ENCODE measurements at regions not wholly inside any gene's neighbourhood (a gene's known extent, or its start where the extent isn't known, plus 50 kb on each side); places are given as distances from the start of the nearest gene placed in this dataset.
"Not testable (repeated sequence)": the region's sequence is repeated elsewhere in the genome, so short reads cannot be mapped to it uniquely, and the experiment has no call there.

DNA sequence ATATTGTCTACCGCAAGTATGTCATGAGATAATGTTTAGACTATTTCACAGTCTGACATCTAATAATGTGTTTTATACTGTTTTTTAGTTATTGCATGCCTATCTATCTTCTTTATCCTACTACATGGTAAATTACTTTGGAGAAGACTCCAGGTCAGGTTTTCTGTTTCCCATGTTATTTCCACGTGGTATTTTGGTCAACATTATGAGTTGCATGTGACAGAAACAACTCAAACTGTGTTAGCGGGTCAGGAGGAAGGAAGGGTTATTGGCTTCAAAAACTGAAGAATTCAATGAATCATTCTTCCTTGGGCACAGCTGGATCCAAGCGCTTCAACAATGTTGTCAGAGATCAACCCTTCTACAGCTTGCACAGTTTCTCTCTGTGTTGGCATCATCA is 252.1 kb upstream of the CCNG1 start:
- DNase-seq: no peak

GRCh38 chr5:163189023-163189553 is 248.3 kb upstream of the CCNG1 start:
- no peak for DNase-seq

DNA sequence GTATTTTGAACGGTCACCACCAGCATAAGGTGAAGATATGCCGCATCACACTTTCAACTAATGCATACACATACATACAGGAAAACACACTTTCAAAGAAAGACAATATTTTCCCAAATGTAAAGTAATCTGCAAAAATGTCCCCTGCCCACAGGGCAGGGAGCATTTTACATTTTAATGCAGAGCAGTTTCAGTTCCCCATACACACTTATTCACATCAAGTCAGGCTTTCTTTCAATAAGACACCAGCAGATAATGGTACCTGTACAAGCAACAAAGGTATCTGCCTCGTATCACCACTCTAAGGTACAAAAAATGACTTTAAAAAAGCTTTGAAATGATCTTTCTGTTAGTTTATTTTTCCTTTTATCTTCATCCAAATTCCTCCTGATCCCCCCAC is 247.1 kb upstream of the CCNG1 start:
- DNase-seq: no peak

DNA sequence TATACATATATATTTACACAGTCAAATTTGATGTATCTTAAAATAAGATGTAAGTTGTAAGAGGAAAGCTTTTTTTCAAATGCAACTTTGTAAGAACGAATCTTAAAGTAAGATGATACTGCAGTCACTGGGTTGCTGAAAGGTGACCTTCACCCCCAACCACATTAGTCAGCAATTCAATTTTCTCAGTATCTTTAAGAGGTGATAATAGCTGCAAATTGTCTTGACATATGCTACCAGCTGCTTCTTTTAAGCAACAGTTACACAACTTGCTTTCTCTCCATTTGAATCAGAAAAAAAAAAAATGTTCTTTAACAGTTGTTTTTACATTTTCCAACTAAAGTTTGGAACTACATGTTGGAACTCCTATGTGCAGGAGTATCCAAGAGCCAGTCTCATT is 246.6 kb upstream of the CCNG1 start:
- no peak for DNase-seq

DNA sequence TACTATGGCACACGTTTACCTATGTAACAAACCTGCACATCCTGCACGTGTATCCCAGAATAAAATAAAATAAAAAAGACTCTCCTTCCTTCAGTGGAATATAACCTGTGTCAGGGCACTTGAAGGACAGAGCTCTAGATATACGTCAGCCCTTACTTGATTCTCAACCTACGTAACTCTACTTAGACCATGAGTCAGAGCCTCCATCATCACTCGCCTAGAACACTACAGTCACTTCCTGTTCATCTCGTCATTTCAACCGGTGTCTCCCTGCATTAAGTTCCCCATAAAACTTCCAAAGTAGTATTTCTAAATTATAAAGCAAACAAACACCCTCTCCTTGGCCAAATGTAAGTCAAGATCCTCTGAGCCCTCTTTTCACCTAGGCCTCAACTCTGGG is 243.5 kb upstream of the CCNG1 start:
- DNase-seq: no peak

- DNase-seq: no peak
Observed at GRCh38 chr5:163205645-163206044, 231.8 kb upstream of the CCNG1 start.

DNA sequence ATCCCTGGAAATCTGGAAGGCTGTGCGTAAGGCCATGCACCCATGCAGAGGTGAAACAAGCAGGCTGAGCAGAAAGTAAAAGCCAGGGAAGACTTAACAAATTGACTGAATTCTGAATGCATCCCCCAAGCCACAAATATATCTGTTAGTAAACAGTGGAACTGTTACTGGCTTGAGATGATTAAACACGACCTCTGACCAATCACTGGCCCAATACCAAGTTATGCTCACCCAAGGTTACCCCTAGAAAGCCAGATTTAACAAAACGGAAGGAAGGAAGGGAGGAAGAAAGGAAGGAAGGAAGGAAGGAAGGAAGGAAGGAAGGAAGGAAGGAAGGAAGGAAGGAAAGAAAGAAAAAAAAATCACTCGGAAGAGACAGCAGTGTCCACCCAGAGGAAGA is 215.8 kb upstream of the CCNG1 start:
- no peak for DNase-seq

DNA sequence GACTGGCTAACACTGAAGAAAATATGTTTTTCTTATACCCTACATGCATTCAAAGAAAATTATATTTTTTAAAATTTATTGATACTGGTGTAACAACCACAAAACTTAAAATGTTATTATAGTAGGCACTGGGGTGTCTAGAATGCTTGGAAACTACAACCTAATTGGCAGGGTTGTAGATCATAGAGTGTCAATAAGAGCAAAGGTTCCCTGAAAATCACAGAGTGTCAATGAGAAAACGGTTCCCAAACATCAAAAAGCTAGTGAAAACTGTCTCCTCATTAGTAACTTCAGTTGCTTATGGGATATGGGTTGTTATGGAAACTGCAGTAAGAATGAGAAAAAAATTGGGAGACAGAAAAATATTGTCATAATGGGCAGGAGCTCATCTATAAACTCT is 214.4 kb upstream of the CCNG1 start:
- DNase-seq: no peak

- no peak for DNase-seq
Observed at GRCh38 chr5:163244445-163244987, 192.9 kb upstream of the CCNG1 start.

GRCh38 chr5:163245584-163245983 is 191.8 kb upstream of the CCNG1 start:
- DNase-seq: no peak

- DNase-seq: no peak
Observed at GRCh38 chr5:163248333-163248732, 189.1 kb upstream of the CCNG1 start.

DNA sequence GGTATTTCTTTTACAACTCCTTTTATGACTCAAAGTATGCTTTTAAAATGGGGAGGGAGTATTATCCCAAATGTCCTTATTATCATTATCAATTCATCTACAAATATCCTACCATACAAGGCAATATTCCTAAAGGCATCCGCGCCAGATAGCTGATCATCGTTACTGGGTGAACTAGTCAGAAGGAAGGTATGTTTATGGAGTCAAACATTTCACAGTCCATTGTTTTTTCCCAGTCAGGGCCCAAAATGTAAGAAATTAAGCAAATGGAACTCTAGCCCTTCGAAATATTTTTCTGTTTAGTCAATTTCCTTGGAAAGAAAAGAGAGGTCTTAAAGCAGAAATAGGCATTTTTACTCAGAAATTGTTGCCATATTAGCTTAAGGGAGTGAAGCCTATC is 188.5 kb upstream of the CCNG1 start:
- no peak for DNase-seq

GRCh38 chr5:163252950-163253349 is 184.4 kb upstream of the CCNG1 start:
- DNase-seq: no peak

DNA sequence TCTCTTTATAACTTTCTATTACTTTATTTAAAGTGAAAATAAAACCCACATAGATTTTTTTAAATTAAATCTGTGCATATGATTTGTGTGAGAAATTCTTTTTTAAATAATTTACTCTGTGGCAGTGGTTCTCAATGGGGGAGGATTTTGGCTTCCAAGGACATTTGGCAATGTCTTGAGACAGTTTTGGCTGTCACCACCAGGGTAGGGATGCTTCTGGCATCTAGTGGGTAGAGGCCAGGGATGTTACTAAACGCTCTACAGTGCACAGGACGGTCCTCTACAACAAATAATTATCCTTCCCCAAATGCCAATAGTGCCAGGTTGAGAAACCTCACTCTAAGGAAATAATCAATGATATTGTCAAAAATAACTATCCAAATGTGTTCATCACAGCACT is 177.9 kb upstream of the CCNG1 start:
- DNase-seq: no peak

DNA sequence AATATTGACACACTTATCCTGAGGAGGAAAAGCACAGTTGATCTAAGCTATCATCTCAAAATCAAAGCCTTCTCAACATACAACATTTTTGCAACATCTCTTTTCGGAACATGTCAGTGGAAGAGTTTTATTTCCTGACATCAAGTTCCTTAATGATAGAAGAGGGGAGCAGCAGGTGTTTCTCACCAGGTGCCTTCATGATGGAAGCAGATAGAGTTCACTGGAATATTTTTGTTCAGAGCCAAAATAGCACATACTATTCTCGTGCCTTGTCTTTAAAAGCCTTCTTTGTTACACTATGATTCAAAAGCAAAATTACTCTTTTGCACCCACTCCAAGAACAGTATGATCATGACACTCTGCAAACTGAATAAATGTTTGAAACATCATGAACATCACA is 176.9 kb upstream of the CCNG1 start:
- no peak for DNase-seq

DNA sequence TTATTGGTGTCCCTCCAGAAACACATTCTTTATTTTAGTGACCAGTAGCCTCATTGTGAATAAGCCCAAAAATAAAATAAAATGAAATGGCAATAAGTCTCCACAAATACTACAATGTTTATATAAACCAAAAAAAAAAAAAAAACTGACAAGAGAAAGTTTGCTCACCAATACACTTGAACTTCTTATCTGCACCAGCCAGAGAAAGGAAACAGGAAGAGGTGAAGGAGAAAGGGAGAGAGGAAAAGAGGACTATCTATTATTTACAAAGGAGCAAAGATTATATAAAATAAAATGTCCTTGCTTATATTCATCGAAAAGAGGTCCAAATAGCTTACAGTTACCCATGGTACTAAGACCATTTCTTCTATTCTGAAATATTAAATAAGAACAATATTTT is 176.4 kb upstream of the CCNG1 start:
- DNase-seq: no peak

DNA sequence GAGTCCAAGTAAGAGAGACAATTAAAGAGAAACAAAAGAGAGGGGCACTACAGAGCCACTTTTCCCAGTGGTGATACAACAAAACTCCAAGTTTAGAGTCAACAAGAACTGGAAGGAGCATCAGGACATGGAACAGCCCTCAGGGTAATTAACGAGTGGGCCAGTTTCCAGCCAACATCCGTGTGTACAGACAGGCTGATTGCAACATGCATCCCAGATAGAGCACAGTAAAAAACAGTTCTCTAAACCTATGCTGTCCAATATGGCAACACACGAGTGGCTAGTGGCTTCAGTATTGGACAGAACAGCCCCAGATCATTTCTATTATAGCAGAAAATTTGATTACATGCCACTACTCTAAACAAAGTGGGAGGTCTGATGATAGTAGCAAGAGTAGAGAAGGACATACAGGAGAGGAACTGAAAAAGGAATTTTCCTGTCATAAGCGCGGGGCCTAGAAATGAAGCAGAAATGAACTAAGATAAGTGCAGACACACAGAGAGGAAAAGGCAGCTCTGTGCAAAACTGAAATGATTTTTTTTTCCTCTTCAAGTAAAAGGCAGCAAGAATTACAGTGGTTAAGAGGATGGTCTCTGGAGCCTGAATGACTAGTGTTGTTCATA is 175.6 kb upstream of the CCNG1 start:
- no peak for DNase-seq

GRCh38 chr5:163266249-163266648 is 171.1 kb upstream of the CCNG1 start:
- DNase-seq: not testable (repeated sequence)

DNA sequence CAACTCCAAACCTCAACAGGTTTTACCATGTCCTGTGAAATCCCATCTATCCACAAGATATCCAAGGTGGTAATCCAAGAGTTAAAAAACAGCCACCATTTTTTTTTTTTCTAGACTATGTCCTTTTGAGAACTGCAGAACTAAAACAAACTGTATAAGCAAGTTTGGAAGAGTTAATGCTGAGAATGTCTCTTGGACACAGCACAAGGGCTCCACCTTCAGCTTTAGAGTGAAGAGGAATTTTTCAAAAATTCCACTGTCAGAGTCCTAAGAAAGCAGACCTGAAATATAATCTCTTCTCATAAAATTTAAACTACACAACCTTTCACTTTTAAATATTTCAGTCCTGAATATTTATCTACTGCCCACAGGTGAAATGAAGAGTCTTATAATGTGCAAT is 167.8 kb upstream of the CCNG1 start:
- no peak for DNase-seq

DNA sequence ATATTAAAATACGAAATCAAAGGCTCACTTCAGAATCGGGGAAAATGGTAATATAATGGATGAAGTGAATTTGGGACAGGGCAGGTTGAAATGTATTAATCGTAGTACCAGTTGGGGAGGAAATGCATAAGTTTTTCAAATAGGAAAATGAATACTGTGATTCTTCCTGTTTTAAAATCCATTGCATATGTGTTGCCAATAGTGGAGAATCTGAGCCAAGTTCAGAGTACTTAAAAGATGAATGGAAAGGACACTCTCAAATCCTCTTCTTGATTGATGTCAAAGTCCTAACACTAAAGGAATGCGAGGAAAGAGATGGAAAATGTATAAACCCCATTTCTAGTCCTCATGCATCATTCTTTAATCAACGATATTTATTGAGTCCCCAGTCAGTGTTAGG is 160.9 kb upstream of the CCNG1 start:
- DNase-seq: no peak

GRCh38 chr5:163280897-163281296 is 156.5 kb upstream of the CCNG1 start:
- DNase-seq: not testable (repeated sequence)

DNA sequence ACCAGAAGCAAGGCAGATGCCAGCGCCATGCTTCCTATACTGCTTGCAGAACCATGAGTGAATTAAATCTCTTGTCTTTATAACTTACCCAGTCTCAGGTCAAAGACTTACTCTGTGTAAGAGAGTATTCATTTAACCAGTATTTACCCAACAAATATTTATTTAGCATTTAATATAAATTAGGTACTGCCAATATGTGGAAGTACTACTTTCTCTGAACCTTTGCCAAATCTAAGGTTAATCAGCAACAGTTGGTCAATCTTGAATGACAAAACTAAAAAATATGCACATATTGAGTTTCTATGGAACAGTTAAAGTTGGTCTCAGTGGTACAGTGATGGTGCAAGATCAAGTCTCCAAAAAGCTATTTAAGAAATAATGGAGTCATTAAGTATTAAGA is 155.9 kb upstream of the CCNG1 start:
- no peak for DNase-seq

DNA sequence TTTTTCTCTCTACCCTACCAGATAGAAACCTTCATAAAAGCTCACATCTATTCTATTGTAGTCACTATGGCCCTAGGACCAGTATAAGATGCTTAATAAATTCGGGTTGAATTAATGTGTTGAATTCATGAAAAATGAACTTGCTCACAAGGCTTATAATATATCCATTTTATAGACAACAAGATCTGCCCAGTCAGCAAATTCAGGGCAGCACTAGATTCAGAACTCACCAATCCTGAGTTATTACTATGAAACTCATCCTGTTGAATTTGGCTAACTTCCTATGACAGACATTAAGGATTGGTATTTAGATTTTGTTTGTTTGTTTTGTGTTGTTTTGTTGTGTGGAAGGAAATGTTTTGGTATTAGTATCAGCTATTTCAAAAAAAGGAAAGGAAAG is 143.6 kb upstream of the CCNG1 start:
- DNase-seq: no peak

- no peak for DNase-seq
Observed at GRCh38 chr5:163303718-163304117, 133.7 kb upstream of the CCNG1 start.

GRCh38 chr5:163305655-163306054 is 131.7 kb upstream of the CCNG1 start:
- no peak for DNase-seq

Data from stimulated activated CD4-positive, alpha-beta T cell treated with anti-CD3 and anti-CD28 coated beads, Interleukin-2, amount 100 ng/mL, for 48 hours (primary cell).